ENCODE measurements at regions not wholly inside any gene's neighbourhood (a gene's known extent, or its start where the extent isn't known, plus 50 kb on each side); places are given as distances from the start of the nearest gene placed in this dataset.

GRCh38 chr6:18962361-18962905 is 575.3 kb downstream of the RNF144B start:
- DNase-seq (ENCODE audit: low read depth), result no peak

GRCh38 chr6:18963439-18963838 is 576.3 kb downstream of the RNF144B start:
- no peak for DNase-seq (ENCODE audit: low read depth)

- DNase-seq (ENCODE audit: low read depth), result no peak
Observed at GRCh38 chr6:18973251-18973650, 586.1 kb downstream of the RNF144B start.

- no peak for DNase-seq (ENCODE audit: low read depth)
Observed at GRCh38 chr6:18976091-18976490, 588.9 kb downstream of the RNF144B start.

GRCh38 chr6:18976966-18977365 is 589.8 kb downstream of the RNF144B start:
- no peak for DNase-seq (ENCODE audit: low read depth)

GRCh38 chr6:18978337-18979128 is 591.4 kb downstream of the RNF144B start:
- DNase-seq (ENCODE audit: low read depth), result no peak

- no peak for DNase-seq (ENCODE audit: low read depth)
Observed at GRCh38 chr6:18985061-18985460, 597.9 kb downstream of the RNF144B start.

GRCh38 chr6:18985996-18986395 is 598.8 kb downstream of the RNF144B start:
- DNase-seq (ENCODE audit: low read depth), result no peak

- DNase-seq (ENCODE audit: low read depth), result no peak
Observed at GRCh38 chr6:18988636-18989035, 601.5 kb downstream of the RNF144B start.

GRCh38 chr6:18990059-18990978 is 603.2 kb downstream of the RNF144B start:
- DNase-seq (ENCODE audit: low read depth), result no peak

- DNase-seq (ENCODE audit: low read depth), result no peak
Observed at GRCh38 chr6:18997375-18997826, 610.3 kb downstream of the RNF144B start.

- DNase-seq (ENCODE audit: low read depth), result no peak
Observed at GRCh38 chr6:19002976-19003560, 615.9 kb downstream of the RNF144B start.

GRCh38 chr6:19004176-19004575 is 617.0 kb downstream of the RNF144B start:
- no peak for DNase-seq (ENCODE audit: low read depth)

GRCh38 chr6:19009769-19010168 is 622.6 kb downstream of the RNF144B start:
- DNase-seq (ENCODE audit: low read depth), result no peak

GRCh38 chr6:19013026-19013705 is 626.0 kb downstream of the RNF144B start:
- no peak for DNase-seq (ENCODE audit: low read depth)

- no peak for DNase-seq (ENCODE audit: low read depth)
Observed at GRCh38 chr6:19024737-19025136, 637.6 kb downstream of the RNF144B start.

GRCh38 chr6:19028201-19028600 is 641.1 kb downstream of the RNF144B start:
- no peak for DNase-seq (ENCODE audit: low read depth)

GRCh38 chr6:19032591-19033295 is 645.6 kb downstream of the RNF144B start:
- DNase-seq (ENCODE audit: low read depth), result no peak

GRCh38 chr6:19033683-19034082 is 646.5 kb downstream of the RNF144B start:
- DNase-seq (ENCODE audit: low read depth), result no peak

GRCh38 chr6:19034986-19035385 is 647.8 kb downstream of the RNF144B start:
- DNase-seq (ENCODE audit: low read depth), result no peak
